ENCODE measurements at regions not wholly inside any gene's neighbourhood (a gene's known extent, or its start where the extent isn't known, plus 50 kb on each side); places are given as distances from the start of the nearest gene placed in this dataset.

- H3K9ac ChIP-seq (ENCODE audit: low read length): no peak overlapping the region
- no peaks in the 10 kb centered on the region for H3K79me2 ChIP-seq (ENCODE audit: insufficient read depth, low read length)
- no peaks in the 10 kb centered on the region for H3K27me3 ChIP-seq (ENCODE audit: low read length)
- H3K9me3 ChIP-seq (ENCODE audit: insufficient read depth, low read length): no peaks in the 10 kb centered on the region
- H4K20me1 ChIP-seq (ENCODE audit: low read depth, low read length): no peaks in the 10 kb centered on the region
- no peak overlapping the region for H3K4me3 ChIP-seq (ENCODE audit: insufficient read depth, low read length, poor library complexity, severe bottlenecking)
- H3K4me2 ChIP-seq (ENCODE audit: low read depth, low read length, poor library complexity, severe bottlenecking): no peak overlapping the region
- H3F3A ChIP-seq (ENCODE audit: insufficient read depth): no peaks in the 10 kb centered on the region
- no peaks in the 10 kb centered on the region for H3K9me2 ChIP-seq (replicated peaks; ENCODE audit: insufficient read depth, low read length)
- no peak overlapping the region for H2AFZ ChIP-seq (ENCODE audit: low read depth, low read length, severe bottlenecking)
- H3K36me3 ChIP-seq (ENCODE audit: low read length): no peaks in the 10 kb centered on the region
- TF ChIP-seq CTCF (IDR thresholded peaks at IDR 0.05; ENCODE audit: insufficient read depth, low read length, poor library complexity, severe bottlenecking) (no peak), EZH2phosphoT487 (conservative IDR thresholded peaks at IDR 0.05; ENCODE audit: low read length) (no peak)
- no peak overlapping the region for H3K27ac ChIP-seq (ENCODE audit: low read depth, low read length)
These were observed 130.0 kb upstream of the SLC24A5 start for GRCh38 chr15:47990821-47991220.

- Histone ChIP-seq H3K9me3 (ENCODE audit: insufficient read depth, low read length) (no peaks in the 10 kb centered on the region), H3F3A (ENCODE audit: insufficient read depth) (no peaks in the 10 kb centered on the region), H3K27me3 (ENCODE audit: low read length) (no peaks in the 10 kb centered on the region), H3K36me3 (ENCODE audit: low read length) (no peaks in the 10 kb centered on the region), H4K20me1 (ENCODE audit: low read depth, low read length) (no peaks in the 10 kb centered on the region), H3K9ac (ENCODE audit: low read length) (no peak overlapping the region), H3K27ac (ENCODE audit: low read depth, low read length) (no peak overlapping the region), H3K79me2 (ENCODE audit: insufficient read depth, low read length) (no peaks in the 10 kb centered on the region), H2AFZ (ENCODE audit: low read depth, low read length, severe bottlenecking) (no peak overlapping the region), H3K4me2 (ENCODE audit: low read depth, low read length, poor library complexity, severe bottlenecking) (no peak overlapping the region), H3K9me2 (replicated peaks; ENCODE audit: insufficient read depth, low read length) (no peaks in the 10 kb centered on the region), H3K4me3 (ENCODE audit: insufficient read depth, low read length, poor library complexity, severe bottlenecking) (no peak overlapping the region)
- TF ChIP-seq EZH2phosphoT487 (conservative IDR thresholded peaks at IDR 0.05; ENCODE audit: low read length) (no peak), CTCF (IDR thresholded peaks at IDR 0.05; ENCODE audit: insufficient read depth, low read length, poor library complexity, severe bottlenecking) (no peak)
These were observed 129.4 kb upstream of the SLC24A5 start for GRCh38 chr15:47991357-47991756.

GRCh38 chr15:47993051-47993450 lies 127.7 kb upstream of the SLC24A5 start:
- Histone ChIP-seq H3K4me3 (ENCODE audit: insufficient read depth, low read length, poor library complexity, severe bottlenecking) (no peak overlapping the region), H3K27ac (ENCODE audit: low read depth, low read length) (no peak overlapping the region), H3K27me3 (ENCODE audit: low read length) (no peaks in the 10 kb centered on the region), H3K9ac (ENCODE audit: low read length) (no peak overlapping the region), H3K4me2 (ENCODE audit: low read depth, low read length, poor library complexity, severe bottlenecking) (no peak overlapping the region), H2AFZ (ENCODE audit: low read depth, low read length, severe bottlenecking) (no peak overlapping the region), H3K9me3 (ENCODE audit: insufficient read depth, low read length) (no peaks in the 10 kb centered on the region), H3K79me2 (ENCODE audit: insufficient read depth, low read length) (no peaks in the 10 kb centered on the region), H3K9me2 (replicated peaks; ENCODE audit: insufficient read depth, low read length) (no peaks in the 10 kb centered on the region), H4K20me1 (ENCODE audit: low read depth, low read length) (no peaks in the 10 kb centered on the region), H3K36me3 (ENCODE audit: low read length) (no peaks in the 10 kb centered on the region), H3F3A (ENCODE audit: insufficient read depth) (no peaks in the 10 kb centered on the region)
- TF ChIP-seq CTCF (IDR thresholded peaks at IDR 0.05; ENCODE audit: insufficient read depth, low read length, poor library complexity, severe bottlenecking): no peak
- TF ChIP-seq EZH2phosphoT487 (conservative IDR thresholded peaks at IDR 0.05; ENCODE audit: low read length): no peak
